KMS-11 (cell line): ENCODE measurements at regions not wholly inside any gene's neighbourhood (a gene's known extent, or its start where the extent isn't known, plus 50 kb on each side); places are given as distances from the start of the nearest gene placed in this dataset.

Source experiments
- H2AFZ ChIP-seq: fragments of 200-600 bp; sonication (generic); 2 replicates; pipeline ENCODE4 v1.6.1; 2016; ENCODE audit warnings: antibody characterized with exemption, mixed run types, low read depth
- H3K27ac ChIP-seq: fragments of 200-600 bp; sonication (generic); 2 replicates; pipeline ENCODE4 v1.6.1; 2016; ENCODE audit warnings: mild to moderate bottlenecking, mixed run types
- H3K27me3 ChIP-seq: fragments of 200-600 bp; sonication (generic); 2 replicates; pipeline ENCODE4 v1.6.1; 2017; ENCODE audit warnings: mild to moderate bottlenecking, low read depth, mixed run types, moderate library complexity; ENCODE audit not compliant: insufficient read depth
- H3K36me3 ChIP-seq: fragments of 200-600 bp; sonication (generic); 2 replicates; pipeline ENCODE4 v1.6.1; 2017; ENCODE audit warnings: mild to moderate bottlenecking, mixed run types; ENCODE audit not compliant: insufficient read depth
- H3K4me1 ChIP-seq: fragments of 200-600 bp; sonication (generic); 2 replicates; pipeline ENCODE4 v1.6.1; 2016; ENCODE audit warnings: mild to moderate bottlenecking, low read depth, mixed run types; ENCODE audit not compliant: poor library complexity, severe bottlenecking
- H3K4me2 ChIP-seq: fragments of 200-600 bp; sonication (generic); 2 replicates; pipeline ENCODE4 v1.7.0; 2016; ENCODE audit warnings: mild to moderate bottlenecking, mixed run types
- H3K4me3 ChIP-seq: fragments of 200-600 bp; sonication (generic); IDR thresholded peaks from 2 replicates; pipeline ENCODE4 v1.6.1; 2017; ENCODE audit warnings: low read depth, low read length, mixed read lengths; ENCODE audit not compliant: insufficient read depth
- H3K79me2 ChIP-seq: fragments of 200-600 bp; sonication (generic); 2 replicates; pipeline ENCODE4 v1.6.1; 2016; ENCODE audit warnings: low read depth, mixed run types; ENCODE audit not compliant: insufficient read depth
- H3K9ac ChIP-seq: fragments of 200-600 bp; sonication (generic); 2 replicates; pipeline ENCODE4 v1.6.1; 2016; ENCODE audit warnings: mild to moderate bottlenecking, mixed run types
- H4K20me1 ChIP-seq: fragments of 200-600 bp; sonication (generic); 2 replicates; pipeline ENCODE4 v1.6.1; 2016; ENCODE audit warnings: mild to moderate bottlenecking, mixed run types; ENCODE audit not compliant: insufficient read depth
- TF ChIP-seq, protein P1 (sequence below): fragments of 200-600 bp; sonication (generic); conservative IDR thresholded peaks from 2 replicates; pipeline ENCODE4 v1.6.1; 2017; ENCODE audit warnings: low read depth, mild to moderate bottlenecking, antibody characterized with exemption, low read length, moderate library complexity, mixed read lengths

DNA sequence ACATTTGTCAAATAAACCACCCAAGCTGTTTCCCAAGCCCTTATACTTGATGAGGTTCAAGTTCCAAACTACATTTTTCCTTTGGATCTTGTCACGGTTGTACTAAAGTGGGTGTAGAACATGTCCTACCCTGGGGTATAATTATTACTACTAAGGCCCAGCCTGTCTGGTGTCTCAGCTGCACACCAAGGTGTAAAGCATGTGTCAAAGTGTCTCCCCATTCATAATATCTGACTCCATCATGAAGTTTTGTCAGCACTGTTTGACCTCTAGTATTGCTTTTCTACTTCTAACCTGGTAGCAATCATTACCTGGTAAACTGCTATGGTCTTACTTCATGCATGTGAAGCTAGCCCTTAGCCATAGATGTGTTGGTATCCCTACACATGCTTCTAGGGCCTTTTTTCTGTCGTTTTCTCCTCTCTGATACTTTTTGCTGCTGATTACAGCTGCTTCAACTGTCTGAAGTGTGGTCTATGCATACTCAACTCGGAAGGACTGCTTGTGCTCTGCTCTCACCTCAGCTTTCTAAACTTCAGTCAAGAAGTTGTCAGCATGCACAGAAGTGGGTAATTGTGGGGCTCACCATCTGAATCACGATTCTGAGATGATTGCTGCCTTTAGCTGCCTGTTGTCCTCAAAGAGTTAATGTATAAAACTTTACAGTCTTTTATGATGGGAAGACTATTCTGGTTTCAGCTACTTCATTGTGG is 445.7 kb upstream of the TRIB2 start:
- no peaks in the 10 kb centered on the region for H4K20me1 ChIP-seq
- no peak overlapping the region for H2AFZ ChIP-seq
- no peak overlapping the region for H3K9ac ChIP-seq
- TF ChIP-seq, protein P1, sequence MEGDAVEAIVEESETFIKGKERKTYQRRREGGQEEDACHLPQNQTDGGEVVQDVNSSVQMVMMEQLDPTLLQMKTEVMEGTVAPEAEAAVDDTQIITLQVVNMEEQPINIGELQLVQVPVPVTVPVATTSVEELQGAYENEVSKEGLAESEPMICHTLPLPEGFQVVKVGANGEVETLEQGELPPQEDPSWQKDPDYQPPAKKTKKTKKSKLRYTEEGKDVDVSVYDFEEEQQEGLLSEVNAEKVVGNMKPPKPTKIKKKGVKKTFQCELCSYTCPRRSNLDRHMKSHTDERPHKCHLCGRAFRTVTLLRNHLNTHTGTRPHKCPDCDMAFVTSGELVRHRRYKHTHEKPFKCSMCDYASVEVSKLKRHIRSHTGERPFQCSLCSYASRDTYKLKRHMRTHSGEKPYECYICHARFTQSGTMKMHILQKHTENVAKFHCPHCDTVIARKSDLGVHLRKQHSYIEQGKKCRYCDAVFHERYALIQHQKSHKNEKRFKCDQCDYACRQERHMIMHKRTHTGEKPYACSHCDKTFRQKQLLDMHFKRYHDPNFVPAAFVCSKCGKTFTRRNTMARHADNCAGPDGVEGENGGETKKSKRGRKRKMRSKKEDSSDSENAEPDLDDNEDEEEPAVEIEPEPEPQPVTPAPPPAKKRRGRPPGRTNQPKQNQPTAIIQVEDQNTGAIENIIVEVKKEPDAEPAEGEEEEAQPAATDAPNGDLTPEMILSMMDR, result no peak
- no peaks in the 10 kb centered on the region for H3K27me3 ChIP-seq
- H3K4me1 ChIP-seq, result peaks cover 28% of the 10 kb centered on the region
- H3K36me3 ChIP-seq, result no peaks in the 10 kb centered on the region
- no peak overlapping the region for H3K4me2 ChIP-seq
- H3K4me3 ChIP-seq, result no peak overlapping the region
- no peak overlapping the region for H3K27ac ChIP-seq
- H3K79me2 ChIP-seq, result no peaks in the 10 kb centered on the region

DNA sequence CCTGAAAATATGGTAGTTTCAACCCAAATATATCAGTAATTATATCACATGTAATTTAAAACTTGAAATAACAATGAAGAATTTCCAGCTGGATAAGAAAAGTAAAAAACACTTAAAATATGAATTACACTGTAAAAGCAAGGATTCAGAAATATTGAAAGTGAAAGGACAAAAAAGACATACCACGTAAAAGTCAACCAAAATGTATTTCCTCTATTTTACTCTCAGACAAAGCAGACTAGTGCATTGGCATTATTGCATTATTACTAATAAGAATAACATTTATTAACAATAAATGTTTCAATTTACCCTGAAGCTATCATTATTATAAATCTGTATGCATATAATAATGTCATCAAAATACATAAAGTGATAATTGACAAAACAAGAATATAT is 445.1 kb upstream of the TRIB2 start:
- Histone ChIP-seq H2AFZ (no peak overlapping the region), H3K9ac (no peak overlapping the region), H3K4me1 (peaks cover 28% of the 10 kb centered on the region), H3K27ac (no peak overlapping the region), H3K4me3 (no peak overlapping the region), H3K4me2 (no peak overlapping the region), H4K20me1 (no peaks in the 10 kb centered on the region), H3K27me3 (no peaks in the 10 kb centered on the region), H3K79me2 (no peaks in the 10 kb centered on the region), H3K36me3 (no peaks in the 10 kb centered on the region)
- TF ChIP-seq, protein P1, result no peak

DNA sequence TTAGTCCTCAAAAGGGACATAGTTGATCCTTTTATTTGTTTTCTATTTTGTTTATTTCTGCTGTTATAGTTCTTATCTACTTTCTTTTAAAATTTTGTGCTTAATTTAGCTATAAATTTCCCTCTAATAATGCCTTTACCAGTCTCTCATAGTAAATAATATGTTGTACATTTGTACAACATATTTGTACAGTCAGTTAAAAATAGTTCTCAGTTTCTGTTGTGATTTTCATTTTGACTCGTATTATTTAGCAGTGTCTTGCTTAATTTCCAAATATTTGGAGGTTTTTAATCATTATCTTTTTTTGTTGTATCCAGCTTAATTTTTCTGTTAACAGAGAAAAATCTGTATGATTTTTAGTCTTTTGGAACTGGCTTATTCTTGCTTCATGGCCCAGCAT is 443.6 kb upstream of the TRIB2 start:
- Histone ChIP-seq H2AFZ (no peak overlapping the region), H3K27me3 (no peaks in the 10 kb centered on the region), H3K27ac (no peak overlapping the region), H3K4me1 (peaks cover 28% of the 10 kb centered on the region), H3K4me2 (peak overlapping the region; percentile 25), H4K20me1 (no peaks in the 10 kb centered on the region), H3K36me3 (no peaks in the 10 kb centered on the region), H3K79me2 (no peaks in the 10 kb centered on the region), H3K4me3 (no peak overlapping the region), H3K9ac (no peak overlapping the region)
- TF ChIP-seq, protein P1, result no peak

DNA sequence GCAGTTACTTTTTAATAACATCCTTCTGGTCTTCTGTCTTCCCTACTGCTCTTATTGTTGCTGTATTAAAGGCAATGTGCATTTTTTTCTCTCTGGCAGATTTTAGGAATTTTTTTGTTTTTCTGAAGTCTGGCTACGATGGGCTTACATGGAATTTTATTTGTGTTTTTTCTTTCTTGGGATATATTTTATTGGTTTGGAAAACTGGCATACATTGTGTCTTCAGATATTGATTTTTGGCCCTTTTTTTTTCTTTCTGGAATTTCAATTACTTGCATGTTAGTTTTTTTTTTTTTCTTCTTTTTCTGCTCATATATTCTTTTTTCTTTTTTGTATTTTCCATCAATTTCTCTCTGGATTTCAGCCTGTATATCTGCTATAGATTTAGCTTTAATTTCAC is 442.1 kb upstream of the TRIB2 start:
- Histone ChIP-seq H3K27me3 (no peaks in the 10 kb centered on the region), H3K36me3 (no peaks in the 10 kb centered on the region), H3K4me3 (no peak overlapping the region), H2AFZ (no peak overlapping the region), H4K20me1 (no peaks in the 10 kb centered on the region), H3K4me1 (peaks cover 28% of the 10 kb centered on the region), H3K27ac (no peak overlapping the region), H3K9ac (no peak overlapping the region), H3K79me2 (no peaks in the 10 kb centered on the region), H3K4me2 (no peak overlapping the region)
- TF ChIP-seq, protein P1, result no peak
